Neural cell (in vitro differentiated cells): ENCODE measurements at regions not wholly inside any gene's neighbourhood (a gene's known extent, or its start where the extent isn't known, plus 50 kb on each side); places are given as distances from the start of the nearest gene placed in this dataset.

Source experiments
- H2AFZ ChIP-seq: fragments of 200-600, 300-800 bp; sonication (generic), shearing (Covaris generic); 2 replicates; pipeline ENCODE4 v1.6.0; 2014; ENCODE audit warnings: low read depth, mild to moderate bottlenecking, antibody characterized with exemption, low read length, moderate library complexity
- H3F3A ChIP-seq: fragments of 200-600 bp; shearing (Covaris generic); 2 replicates; pipeline ENCODE4 v1.6.1; 2016; ENCODE audit warnings: mild to moderate bottlenecking, moderate library complexity, mixed read lengths, antibody characterized with exemption, low read length; ENCODE audit not compliant: insufficient read depth, poor library complexity, severe bottlenecking
- H3K27ac ChIP-seq: fragments of 200-600, 300-800 bp; sonication (generic), shearing (Covaris generic); 2 replicates; pipeline ENCODE4 v1.5.1; 2014; ENCODE audit warnings: mild to moderate bottlenecking, low read length, moderate library complexity
- H3K27me3 ChIP-seq: fragments of 300-800, 200-600 bp; sonication (generic), shearing (Covaris generic); 2 replicates; pipeline ENCODE4 v1.6.0; 2014; ENCODE audit warnings: mild to moderate bottlenecking, low read depth, low read length, moderate library complexity; ENCODE audit not compliant: insufficient read depth
- H3K36me3 ChIP-seq: fragments of 300-800, 200-600 bp; sonication (generic), shearing (Covaris generic); 2 replicates; pipeline ENCODE4 v1.5.1; 2014; ENCODE audit warnings: mild to moderate bottlenecking, antibody characterized with exemption, low read length, moderate library complexity; ENCODE audit not compliant: insufficient read depth
- H3K4me2 ChIP-seq: fragments of 300-800, 200-600 bp; sonication (generic), shearing (Covaris generic); 2 replicates; pipeline ENCODE4 v1.6.0; 2014; ENCODE audit warnings: mild to moderate bottlenecking, low read length
- H3K4me3 ChIP-seq: fragments of 300-800, 200-600 bp; sonication (generic), shearing (Covaris generic); 2 replicates; pipeline ENCODE4 v1.5.1; 2014; ENCODE audit warnings: mild to moderate bottlenecking, low read length, moderate library complexity
- H3K79me2 ChIP-seq: fragments of 200-600 bp; shearing (Covaris generic); replicated peaks from 2 replicates; pipeline ENCODE4 v1.6.0; 2014; ENCODE audit warnings: mild to moderate bottlenecking, low read length, moderate library complexity; ENCODE audit not compliant: insufficient read depth
- H3K9ac ChIP-seq: fragments of 300-800, 200-600 bp; sonication (generic), shearing (Covaris generic); 2 replicates; pipeline ENCODE4 v1.6.1; 2016; ENCODE audit warnings: mild to moderate bottlenecking, low read length, mixed read lengths
- H3K9me2 ChIP-seq: fragments of 200-600 bp; shearing (Covaris generic); 2 replicates; pipeline ENCODE4 v1.6.1; 2016; ENCODE audit warnings: mild to moderate bottlenecking, low read length, mixed read lengths; ENCODE audit not compliant: insufficient read depth
- H3K9me3 ChIP-seq: fragments of 200-600, 300-800 bp; sonication (generic), shearing (Covaris generic); 2 replicates; pipeline ENCODE4 v1.6.1; 2016; ENCODE audit warnings: mild to moderate bottlenecking, mixed run types, low read length, moderate library complexity, mixed read lengths
- H4K20me1 ChIP-seq: fragments of 200-600 bp; shearing (Covaris generic); 2 replicates; pipeline ENCODE4 v1.6.1; 2016; ENCODE audit warnings: mild to moderate bottlenecking, mixed run types; ENCODE audit not compliant: insufficient read depth
- EP300 ChIP-seq: fragments of 450-650 bp; conservative IDR thresholded peaks from 2 replicates; pipeline ENCODE4 v1.6.1; 2014; ENCODE audit warnings: antibody characterized with exemption, mild to moderate bottlenecking, moderate library complexity; ENCODE audit not compliant: poor library complexity, severe bottlenecking
- EZH2 ChIP-seq: fragments of 200-600, 300-800 bp; shearing (Covaris generic), sonication (generic); IDR thresholded peaks from 2 replicates; pipeline ENCODE4 v1.6.1; 2014; ENCODE audit warnings: antibody characterized with exemption, low read length, borderline replicate concordance, mild to moderate bottlenecking; ENCODE audit not compliant: insufficient read depth, poor library complexity, severe bottlenecking
- MXI1 ChIP-seq: fragments of 450-650 bp; conservative IDR thresholded peaks from 2 replicates; pipeline ENCODE4 v1.6.1; 2014; ENCODE audit warnings: antibody characterized with exemption, mild to moderate bottlenecking; ENCODE audit not compliant: poor library complexity, severe bottlenecking
- POLR2AphosphoS5 ChIP-seq: IDR thresholded peaks from 2 replicates; pipeline ENCODE4 v1.6.1; 2012
- RAD21 ChIP-seq: fragments of 450-650 bp; conservative IDR thresholded peaks from 2 replicates; pipeline ENCODE4 v1.6.1; 2014; ENCODE audit warnings: antibody characterized with exemption, mild to moderate bottlenecking, moderate library complexity
- SMC3 ChIP-seq: fragments of 450-650 bp; conservative IDR thresholded peaks from 2 replicates; pipeline ENCODE4 v1.6.1; 2014; ENCODE audit warnings: antibody characterized with exemption, mild to moderate bottlenecking, moderate library complexity; ENCODE audit not compliant: poor library complexity
- TAF1 ChIP-seq: IDR thresholded peaks from 2 replicates; pipeline ENCODE4 v1.6.1; 2012; ENCODE audit warnings: low read depth
- TF ChIP-seq, protein P1 (sequence below): IDR thresholded peaks from 2 replicates; pipeline ENCODE4 v1.6.1; 2012; ENCODE audit warnings: borderline replicate concordance
- TF ChIP-seq, protein P2 (sequence below): fragments of 450-650 bp; IDR thresholded peaks from 2 replicates; pipeline ENCODE4 v1.5.1; 2014; ENCODE audit warnings: antibody characterized with exemption, mild to moderate bottlenecking, moderate library complexity; ENCODE audit not compliant: poor library complexity, severe bottlenecking

DNA sequence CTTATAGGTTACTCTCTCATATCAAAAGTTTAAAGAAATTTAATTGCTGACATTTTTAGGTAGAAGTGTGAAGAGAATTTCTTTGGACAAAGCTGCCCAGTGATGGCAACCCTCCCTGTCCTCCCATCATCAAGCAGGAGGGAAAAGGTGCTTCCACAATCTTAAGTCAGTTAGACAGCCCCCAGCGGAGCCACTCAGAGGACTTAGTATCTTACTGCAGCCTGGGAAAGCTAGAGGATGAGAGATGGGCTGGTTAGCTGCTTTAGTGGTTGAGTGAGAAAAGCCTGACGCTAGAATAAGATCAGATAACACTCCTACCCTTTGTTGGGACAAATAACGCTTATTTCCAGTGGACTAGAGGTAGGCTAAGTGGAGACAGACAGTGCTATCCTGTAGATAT, 227.1 kb downstream of the RFPL4B start:
- H2AFZ ChIP-seq = no peak overlapping the region
- TF ChIP-seq TAF1 = no peak
- TF ChIP-seq, protein P1, sequence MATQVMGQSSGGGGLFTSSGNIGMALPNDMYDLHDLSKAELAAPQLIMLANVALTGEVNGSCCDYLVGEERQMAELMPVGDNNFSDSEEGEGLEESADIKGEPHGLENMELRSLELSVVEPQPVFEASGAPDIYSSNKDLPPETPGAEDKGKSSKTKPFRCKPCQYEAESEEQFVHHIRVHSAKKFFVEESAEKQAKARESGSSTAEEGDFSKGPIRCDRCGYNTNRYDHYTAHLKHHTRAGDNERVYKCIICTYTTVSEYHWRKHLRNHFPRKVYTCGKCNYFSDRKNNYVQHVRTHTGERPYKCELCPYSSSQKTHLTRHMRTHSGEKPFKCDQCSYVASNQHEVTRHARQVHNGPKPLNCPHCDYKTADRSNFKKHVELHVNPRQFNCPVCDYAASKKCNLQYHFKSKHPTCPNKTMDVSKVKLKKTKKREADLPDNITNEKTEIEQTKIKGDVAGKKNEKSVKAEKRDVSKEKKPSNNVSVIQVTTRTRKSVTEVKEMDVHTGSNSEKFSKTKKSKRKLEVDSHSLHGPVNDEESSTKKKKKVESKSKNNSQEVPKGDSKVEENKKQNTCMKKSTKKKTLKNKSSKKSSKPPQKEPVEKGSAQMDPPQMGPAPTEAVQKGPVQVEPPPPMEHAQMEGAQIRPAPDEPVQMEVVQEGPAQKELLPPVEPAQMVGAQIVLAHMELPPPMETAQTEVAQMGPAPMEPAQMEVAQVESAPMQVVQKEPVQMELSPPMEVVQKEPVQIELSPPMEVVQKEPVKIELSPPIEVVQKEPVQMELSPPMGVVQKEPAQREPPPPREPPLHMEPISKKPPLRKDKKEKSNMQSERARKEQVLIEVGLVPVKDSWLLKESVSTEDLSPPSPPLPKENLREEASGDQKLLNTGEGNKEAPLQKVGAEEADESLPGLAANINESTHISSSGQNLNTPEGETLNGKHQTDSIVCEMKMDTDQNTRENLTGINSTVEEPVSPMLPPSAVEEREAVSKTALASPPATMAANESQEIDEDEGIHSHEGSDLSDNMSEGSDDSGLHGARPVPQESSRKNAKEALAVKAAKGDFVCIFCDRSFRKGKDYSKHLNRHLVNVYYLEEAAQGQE = no peak
- no peak for TF ChIP-seq EP300
- no peak for TF ChIP-seq EZH2
- TF ChIP-seq, protein P2, sequence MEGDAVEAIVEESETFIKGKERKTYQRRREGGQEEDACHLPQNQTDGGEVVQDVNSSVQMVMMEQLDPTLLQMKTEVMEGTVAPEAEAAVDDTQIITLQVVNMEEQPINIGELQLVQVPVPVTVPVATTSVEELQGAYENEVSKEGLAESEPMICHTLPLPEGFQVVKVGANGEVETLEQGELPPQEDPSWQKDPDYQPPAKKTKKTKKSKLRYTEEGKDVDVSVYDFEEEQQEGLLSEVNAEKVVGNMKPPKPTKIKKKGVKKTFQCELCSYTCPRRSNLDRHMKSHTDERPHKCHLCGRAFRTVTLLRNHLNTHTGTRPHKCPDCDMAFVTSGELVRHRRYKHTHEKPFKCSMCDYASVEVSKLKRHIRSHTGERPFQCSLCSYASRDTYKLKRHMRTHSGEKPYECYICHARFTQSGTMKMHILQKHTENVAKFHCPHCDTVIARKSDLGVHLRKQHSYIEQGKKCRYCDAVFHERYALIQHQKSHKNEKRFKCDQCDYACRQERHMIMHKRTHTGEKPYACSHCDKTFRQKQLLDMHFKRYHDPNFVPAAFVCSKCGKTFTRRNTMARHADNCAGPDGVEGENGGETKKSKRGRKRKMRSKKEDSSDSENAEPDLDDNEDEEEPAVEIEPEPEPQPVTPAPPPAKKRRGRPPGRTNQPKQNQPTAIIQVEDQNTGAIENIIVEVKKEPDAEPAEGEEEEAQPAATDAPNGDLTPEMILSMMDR = no peak
- TF ChIP-seq MXI1 = no peak
- no peak for TF ChIP-seq RAD21
- TF ChIP-seq SMC3 = no peak
- no peak for TF ChIP-seq POLR2AphosphoS5
- H3K27ac ChIP-seq = no peak overlapping the region
- no peaks in the 10 kb centered on the region for H4K20me1 ChIP-seq
- H3K9ac ChIP-seq = no peak overlapping the region
- H3K79me2 ChIP-seq = no peaks in the 10 kb centered on the region
- no peaks in the 10 kb centered on the region for H3K9me3 ChIP-seq
- no peak overlapping the region for H3K4me3 ChIP-seq
- H3F3A ChIP-seq = no peaks in the 10 kb centered on the region
- no peaks in the 10 kb centered on the region for H3K36me3 ChIP-seq
- H3K9me2 ChIP-seq = no peaks in the 10 kb centered on the region
- no peak overlapping the region for H3K4me2 ChIP-seq
- H3K27me3 ChIP-seq = no peaks in the 10 kb centered on the region

DNA sequence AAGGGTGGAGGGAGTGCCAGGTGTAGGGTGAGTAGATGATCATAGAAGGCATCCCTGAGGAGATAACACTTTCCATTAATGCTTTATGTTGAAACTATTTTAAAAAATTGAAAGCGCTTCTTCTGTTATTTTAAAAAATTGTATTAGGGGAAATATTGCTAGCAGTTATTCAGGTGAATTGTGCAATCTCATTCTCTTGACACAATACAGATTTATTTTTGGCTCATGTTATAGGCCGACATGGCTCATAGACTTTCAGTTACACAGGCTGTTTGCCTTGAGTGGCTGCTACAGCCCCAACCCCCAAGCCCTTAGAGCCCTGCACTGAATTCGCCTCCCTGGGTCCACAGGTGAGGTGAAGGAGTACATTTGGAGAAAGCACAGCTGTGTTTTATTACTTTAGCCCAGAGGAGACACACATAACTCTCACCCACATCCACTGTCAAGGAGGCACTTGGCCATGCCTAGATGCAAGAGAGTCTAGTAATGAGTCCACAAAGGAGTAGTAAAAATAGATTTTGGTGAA, 228.2 kb downstream of the RFPL4B start:
- Histone ChIP-seq H4K20me1 (no peaks in the 10 kb centered on the region), H2AFZ (no peak overlapping the region), H3K27ac (no peak overlapping the region), H3K36me3 (no peaks in the 10 kb centered on the region), H3K9ac (no peak overlapping the region), H3K4me2 (no peak overlapping the region), H3K9me2 (no peaks in the 10 kb centered on the region), H3F3A (no peaks in the 10 kb centered on the region), H3K27me3 (no peaks in the 10 kb centered on the region), H3K9me3 (no peaks in the 10 kb centered on the region), H3K4me3 (no peak overlapping the region), H3K79me2 (no peaks in the 10 kb centered on the region)
- TF ChIP-seq, protein P2 = no peak
- TF ChIP-seq MXI1 = no peak
- TF ChIP-seq POLR2AphosphoS5 = no peak
- TF ChIP-seq TAF1 = no peak
- TF ChIP-seq RAD21 = no peak
- TF ChIP-seq, protein P1 = no peak
- TF ChIP-seq SMC3 = no peak
- TF ChIP-seq EP300 = no peak
- no peak for TF ChIP-seq EZH2
